ENCODE measurements at regions not wholly inside any gene's neighbourhood (a gene's known extent, or its start where the extent isn't known, plus 50 kb on each side); places are given as distances from the start of the nearest gene placed in this dataset.

DNA sequence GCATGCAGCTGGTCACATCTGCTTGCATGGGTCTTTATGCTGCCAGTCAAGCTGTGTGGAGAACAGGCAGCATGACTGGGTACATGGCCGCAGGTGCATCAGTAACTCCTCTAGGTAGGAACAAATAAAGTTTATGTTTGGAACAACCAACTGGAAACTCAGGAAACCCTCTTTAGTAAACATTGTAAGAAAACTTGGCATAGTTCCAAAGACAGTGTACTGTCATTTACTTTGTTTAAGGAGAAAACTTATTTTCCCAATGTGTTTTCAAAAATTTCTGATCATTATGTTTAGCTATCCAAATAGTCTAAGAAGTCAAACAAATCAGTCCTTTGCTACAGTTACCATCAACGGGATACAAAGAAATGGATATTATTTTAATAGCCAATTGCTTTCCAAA lies 386.0 kb downstream of the CHSY3 start (continued):
- no peak for TF ChIP-seq SIN3A (IDR thresholded peaks at IDR 0.05; ENCODE audit: borderline replicate concordance, low read depth, low read length)
- no peak for TF ChIP-seq FOXJ3 (CRISPR knock-in tag; IDR thresholded peaks at IDR 0.05)
- TF ChIP-seq MXI1 (IDR thresholded peaks at IDR 0.05; ENCODE audit: low read depth, low read length), result no peak
- TF ChIP-seq, protein P1, sequence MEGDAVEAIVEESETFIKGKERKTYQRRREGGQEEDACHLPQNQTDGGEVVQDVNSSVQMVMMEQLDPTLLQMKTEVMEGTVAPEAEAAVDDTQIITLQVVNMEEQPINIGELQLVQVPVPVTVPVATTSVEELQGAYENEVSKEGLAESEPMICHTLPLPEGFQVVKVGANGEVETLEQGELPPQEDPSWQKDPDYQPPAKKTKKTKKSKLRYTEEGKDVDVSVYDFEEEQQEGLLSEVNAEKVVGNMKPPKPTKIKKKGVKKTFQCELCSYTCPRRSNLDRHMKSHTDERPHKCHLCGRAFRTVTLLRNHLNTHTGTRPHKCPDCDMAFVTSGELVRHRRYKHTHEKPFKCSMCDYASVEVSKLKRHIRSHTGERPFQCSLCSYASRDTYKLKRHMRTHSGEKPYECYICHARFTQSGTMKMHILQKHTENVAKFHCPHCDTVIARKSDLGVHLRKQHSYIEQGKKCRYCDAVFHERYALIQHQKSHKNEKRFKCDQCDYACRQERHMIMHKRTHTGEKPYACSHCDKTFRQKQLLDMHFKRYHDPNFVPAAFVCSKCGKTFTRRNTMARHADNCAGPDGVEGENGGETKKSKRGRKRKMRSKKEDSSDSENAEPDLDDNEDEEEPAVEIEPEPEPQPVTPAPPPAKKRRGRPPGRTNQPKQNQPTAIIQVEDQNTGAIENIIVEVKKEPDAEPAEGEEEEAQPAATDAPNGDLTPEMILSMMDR (IDR thresholded peaks at IDR 0.05), result no peak

GRCh38 chr5:130289132-130290088 lies 385.1 kb downstream of the CHSY3 start:
- Histone ChIP-seq H2AFZ (ENCODE audit: low read depth) (no peak overlapping the region), H3K9ac (no peak overlapping the region), H3K27me3 (ENCODE audit: insufficient read depth) (no peaks in the 10 kb centered on the region; the same call in 1 of the 2 replicates), H4K20me1 (ENCODE audit: insufficient read depth) (no peaks in the 10 kb centered on the region), H3K4me2 (no peak overlapping the region), H3K36me3 (replicated peaks in 1 of 2; ENCODE audit: control insufficient read depth in 1 of 2, insufficient read depth in 2 of 2, low read length in 1 of 2) (no peaks in the 10 kb centered on the region), H3K4me3 (ENCODE audit: low read depth in 2 of 2, low read length in 1 of 2) (no peak overlapping the region), H3K4me1 (ENCODE audit: control insufficient read depth in 1 of 2, insufficient read depth in 2 of 2, low read depth in 1 of 2, low read length in 1 of 2) (no peaks in the 10 kb centered on the region), H3K27ac (ENCODE audit: low read depth in 2 of 2, low read length in 1 of 2) (no peak overlapping the region), H3K9me2 (no peaks in the 10 kb centered on the region), H3F3A (replicated peaks; ENCODE audit: insufficient read depth) (no peaks in the 10 kb centered on the region), H3K9me3 (no peaks in the 10 kb centered on the region), H3K79me2 (ENCODE audit: insufficient read depth) (no peaks in the 10 kb centered on the region)
- WGBS (ENCODE audit: low lambda C conversion rate), result 11% methylated on average over 6 of the region's 6 CpGs
- no peak for DNase-seq
- TF ChIP-seq FOXJ3 (CRISPR knock-in tag; IDR thresholded peaks at IDR 0.05) (no peak), SMC3 (IDR thresholded peaks at IDR 0.05; ENCODE audit: low read depth, low read length) (no peak), EZH2phosphoT487 (IDR thresholded peaks at IDR 0.05; ENCODE audit: borderline replicate concordance, low read depth) (no peak), MXI1 (IDR thresholded peaks at IDR 0.05; ENCODE audit: low read depth, low read length) (no peak), GABPA (IDR thresholded peaks at IDR 0.05; ENCODE audit: low read depth) (no peak), EP300 (IDR thresholded peaks at IDR 0.05; ENCODE audit: borderline replicate concordance in 1 of 2, low read depth in 1 of 2, low read length in 1 of 2) (no peak), POLR2AphosphoS5 (IDR thresholded peaks at IDR 0.05; ENCODE audit: low read depth, low read length) (no peak)
- ChIA-PET POLR2A (no interaction called here), CTCF (no interaction called here)

- POLR2A ChIA-PET, result no interaction called here
- Histone ChIP-seq H3K79me2 (ENCODE audit: insufficient read depth) (no peaks in the 10 kb centered on the region), H3K27me3 (ENCODE audit: insufficient read depth) (no peaks in the 10 kb centered on the region; the same call in 1 of the 2 replicates), H2AFZ (ENCODE audit: low read depth) (no peak overlapping the region), H3F3A (replicated peaks; ENCODE audit: insufficient read depth) (no peaks in the 10 kb centered on the region), H3K9me3 (no peaks in the 10 kb centered on the region), H3K27ac (ENCODE audit: low read depth in 2 of 2, low read length in 1 of 2) (no peak overlapping the region), H3K4me3 (ENCODE audit: low read depth in 2 of 2, low read length in 1 of 2) (no peak overlapping the region), H3K4me1 (ENCODE audit: control insufficient read depth in 1 of 2, insufficient read depth in 2 of 2, low read depth in 1 of 2, low read length in 1 of 2) (no peaks in the 10 kb centered on the region), H3K9ac (no peak overlapping the region), H3K36me3 (replicated peaks in 1 of 2; ENCODE audit: control insufficient read depth in 1 of 2, insufficient read depth in 2 of 2, low read length in 1 of 2) (no peaks in the 10 kb centered on the region), H3K4me2 (no peak overlapping the region), H4K20me1 (ENCODE audit: insufficient read depth) (no peaks in the 10 kb centered on the region), H3K9me2 (no peaks in the 10 kb centered on the region)
- CTCF ChIA-PET, result no interaction called here
- no peak for DNase-seq
- TF ChIP-seq FOXJ3 (CRISPR knock-in tag; IDR thresholded peaks at IDR 0.05), result no peak
- TF ChIP-seq, protein P1 (IDR thresholded peaks at IDR 0.05), result no peak
- TF ChIP-seq, protein P2, sequence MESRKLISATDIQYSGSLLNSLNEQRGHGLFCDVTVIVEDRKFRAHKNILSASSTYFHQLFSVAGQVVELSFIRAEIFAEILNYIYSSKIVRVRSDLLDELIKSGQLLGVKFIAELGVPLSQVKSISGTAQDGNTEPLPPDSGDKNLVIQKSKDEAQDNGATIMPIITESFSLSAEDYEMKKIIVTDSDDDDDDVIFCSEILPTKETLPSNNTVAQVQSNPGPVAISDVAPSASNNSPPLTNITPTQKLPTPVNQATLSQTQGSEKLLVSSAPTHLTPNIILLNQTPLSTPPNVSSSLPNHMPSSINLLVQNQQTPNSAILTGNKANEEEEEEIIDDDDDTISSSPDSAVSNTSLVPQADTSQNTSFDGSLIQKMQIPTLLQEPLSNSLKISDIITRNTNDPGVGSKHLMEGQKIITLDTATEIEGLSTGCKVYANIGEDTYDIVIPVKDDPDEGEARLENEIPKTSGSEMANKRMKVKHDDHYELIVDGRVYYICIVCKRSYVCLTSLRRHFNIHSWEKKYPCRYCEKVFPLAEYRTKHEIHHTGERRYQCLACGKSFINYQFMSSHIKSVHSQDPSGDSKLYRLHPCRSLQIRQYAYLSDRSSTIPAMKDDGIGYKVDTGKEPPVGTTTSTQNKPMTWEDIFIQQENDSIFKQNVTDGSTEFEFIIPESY (IDR thresholded peaks at IDR 0.05; ENCODE audit: borderline replicate concordance, low read depth), result no peak
- no peak for TF ChIP-seq EZH2phosphoT487 (IDR thresholded peaks at IDR 0.05; ENCODE audit: borderline replicate concordance, low read depth)
- TF ChIP-seq TAF1 (IDR thresholded peaks at IDR 0.05; ENCODE audit: borderline replicate concordance, low read depth, low read length), result no peak
- TF ChIP-seq, protein P3, sequence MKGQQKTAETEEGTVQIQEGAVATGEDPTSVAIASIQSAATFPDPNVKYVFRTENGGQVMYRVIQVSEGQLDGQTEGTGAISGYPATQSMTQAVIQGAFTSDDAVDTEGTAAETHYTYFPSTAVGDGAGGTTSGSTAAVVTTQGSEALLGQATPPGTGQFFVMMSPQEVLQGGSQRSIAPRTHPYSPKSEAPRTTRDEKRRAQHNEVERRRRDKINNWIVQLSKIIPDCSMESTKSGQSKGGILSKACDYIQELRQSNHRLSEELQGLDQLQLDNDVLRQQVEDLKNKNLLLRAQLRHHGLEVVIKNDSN (IDR thresholded peaks at IDR 0.05; ENCODE audit: borderline replicate concordance, low read depth), result no peak
- TF ChIP-seq MXI1 (IDR thresholded peaks at IDR 0.05; ENCODE audit: low read depth, low read length), result no peak
- no peak for TF ChIP-seq YY1 (IDR thresholded peaks at IDR 0.05; ENCODE audit: low read depth)
- no peak for TF ChIP-seq TEAD4 (IDR thresholded peaks at IDR 0.05; ENCODE audit: borderline replicate concordance, insufficient read depth)
- TF ChIP-seq TCF12 (IDR thresholded peaks at IDR 0.05), result no peak
- TF ChIP-seq MEF2A (IDR thresholded peaks at IDR 0.05; ENCODE audit: borderline replicate concordance, low read depth), result no peak
- TF ChIP-seq RFX5 (IDR thresholded peaks at IDR 0.05; ENCODE audit: low read length), result no peak
Observed at GRCh38 chr5:130287438-130287837, 383.2 kb downstream of the CHSY3 start.
